GM21717 (cell line): ENCODE measurements at regions not wholly inside any gene's neighbourhood (a gene's known extent, or its start where the extent isn't known, plus 50 kb on each side); places are given as distances from the start of the nearest gene placed in this dataset.
"Not testable (repeated sequence)": the region's sequence is repeated elsewhere in the genome, so short reads cannot be mapped to it uniquely, and the experiment has no call there.

ENCODE experiments used
- ATAC-seq: cut with Tn5 transposase; IDR thresholded peaks from one replicate; pipeline ENCODE4 v1.9.1; 2021; ENCODE audit warnings: mild to moderate bottlenecking, moderate library complexity; ENCODE audit not compliant: unreplicated experiment

DNA sequence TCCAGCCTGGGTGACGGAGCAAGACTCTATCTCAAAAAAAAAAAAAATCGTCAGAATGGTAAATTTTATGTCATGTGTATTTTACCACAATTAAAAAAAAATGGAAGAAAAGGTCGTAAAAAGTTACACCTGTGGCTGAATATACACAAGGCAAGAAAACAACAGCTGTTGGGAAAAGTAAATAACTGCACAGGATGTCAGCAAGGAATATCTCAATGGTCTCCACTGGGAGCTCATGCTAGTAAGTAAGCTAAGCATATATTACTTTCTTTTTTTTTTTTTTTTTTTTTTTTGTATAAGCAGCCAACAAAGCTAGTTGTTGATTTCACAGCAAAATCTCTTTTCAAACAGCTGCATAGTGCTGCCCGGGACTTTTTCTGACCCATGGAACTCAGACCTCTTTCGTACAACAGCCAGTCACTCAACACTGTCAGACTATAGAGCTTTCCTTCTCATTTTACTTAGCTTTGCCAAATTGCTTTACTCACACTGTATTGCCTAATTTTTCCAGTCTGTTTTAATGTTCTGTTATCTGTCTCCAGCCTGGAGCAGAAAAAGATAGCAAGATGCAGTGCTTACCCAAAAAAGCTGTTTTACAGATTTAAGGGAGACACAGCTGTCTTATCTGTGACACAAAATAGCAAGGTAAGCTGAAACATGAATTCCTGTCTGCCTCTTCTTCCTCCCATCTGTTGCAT lies 175.9 kb downstream of the ENC1 start:
- no peak for ATAC-seq

DNA sequence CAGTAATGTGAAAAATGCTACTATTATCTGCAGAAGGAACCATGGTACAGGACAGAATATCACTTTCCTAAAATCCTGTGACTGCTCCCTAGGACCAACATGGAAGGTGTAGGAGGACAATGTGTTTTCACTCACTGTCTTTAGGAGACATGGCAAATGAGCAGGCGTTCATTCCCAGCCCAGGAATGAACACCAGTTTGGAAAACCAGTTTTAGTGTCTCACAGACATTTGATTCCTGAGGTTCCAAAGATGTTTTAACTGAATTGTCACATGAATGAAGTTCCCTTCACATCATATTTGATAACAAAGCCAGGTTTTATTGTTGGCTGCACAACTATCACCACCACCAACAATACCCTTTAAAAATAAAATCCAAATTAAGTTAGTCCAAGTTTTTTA lies 178.2 kb downstream of the ENC1 start:
- ATAC-seq: no peak

DNA sequence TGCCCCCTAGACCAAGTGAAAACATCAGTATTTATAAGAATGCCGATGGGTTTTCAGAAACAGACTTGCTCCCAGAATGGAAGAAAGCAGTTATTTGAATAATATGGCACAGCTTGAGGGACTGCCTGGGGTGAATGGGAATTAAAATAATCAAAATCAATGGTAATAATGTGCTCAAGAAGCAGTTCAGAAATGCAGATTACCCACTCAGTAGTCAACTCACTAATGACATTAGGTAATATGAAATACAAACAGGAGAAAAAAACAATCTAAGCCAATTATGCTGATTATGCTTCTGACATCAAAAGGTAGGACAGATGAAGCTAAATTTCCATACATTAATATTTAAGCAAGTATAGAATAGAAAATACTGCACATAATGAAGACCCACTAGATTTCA lies 179.3 kb downstream of the ENC1 start:
- no peak for ATAC-seq

DNA sequence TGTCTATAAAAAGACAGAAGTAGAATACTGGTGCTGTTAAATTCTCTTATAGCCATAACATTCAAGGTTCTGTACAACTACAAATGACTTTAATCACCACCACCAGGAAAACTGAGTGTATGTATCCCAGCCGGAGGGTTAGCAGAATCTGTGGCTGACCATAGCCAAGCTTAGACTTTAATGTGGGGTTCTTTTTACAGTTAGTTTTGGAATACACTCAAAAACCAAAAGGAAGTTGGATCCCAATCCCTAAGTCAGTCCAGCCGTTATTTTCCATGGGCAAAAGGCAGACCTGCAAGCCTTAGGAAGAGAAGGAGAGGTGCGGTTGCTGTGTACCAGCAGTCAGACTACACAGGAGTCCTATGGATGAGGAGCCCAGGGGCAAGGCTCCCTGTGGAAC lies 179.8 kb downstream of the ENC1 start:
- no peak for ATAC-seq

DNA sequence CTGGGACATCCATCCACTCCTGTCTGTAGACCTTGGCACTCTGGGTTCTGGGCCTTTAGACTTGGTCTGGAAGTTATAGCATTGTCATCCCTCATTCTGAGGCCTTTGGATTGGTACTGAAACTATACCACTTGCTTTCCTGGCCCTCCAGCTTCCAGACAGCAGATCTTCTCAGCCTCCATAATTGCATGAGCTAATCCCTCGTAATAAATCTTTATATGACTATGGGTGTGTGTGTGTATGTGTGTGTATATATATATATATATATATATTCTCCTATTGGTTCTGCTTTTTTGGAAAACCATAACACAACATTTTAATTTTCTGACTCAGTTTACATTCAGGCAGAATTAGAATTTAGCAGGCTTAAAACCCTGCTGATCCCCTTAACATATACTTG lies 180.5 kb downstream of the ENC1 start:
- ATAC-seq: no peak

DNA sequence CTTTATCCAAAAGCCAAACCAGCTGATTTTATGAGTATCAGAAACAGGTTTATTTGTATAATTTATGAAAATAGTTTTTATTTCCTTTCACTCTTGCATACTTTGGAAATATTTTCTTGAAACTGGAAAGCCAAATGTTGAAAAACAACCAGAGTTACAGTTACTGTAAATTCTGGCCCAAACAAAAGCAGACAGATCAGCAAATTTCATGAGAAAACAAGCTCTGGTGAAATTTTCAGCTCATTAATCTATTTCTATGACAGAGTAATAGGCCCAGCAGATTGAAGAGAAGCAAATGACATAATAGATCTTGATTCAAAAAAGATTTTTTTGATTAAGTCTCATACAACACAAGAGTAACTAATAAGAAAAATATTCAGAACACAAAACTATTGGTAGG lies 182.7 kb downstream of the ENC1 start:
- ATAC-seq: no peak

DNA sequence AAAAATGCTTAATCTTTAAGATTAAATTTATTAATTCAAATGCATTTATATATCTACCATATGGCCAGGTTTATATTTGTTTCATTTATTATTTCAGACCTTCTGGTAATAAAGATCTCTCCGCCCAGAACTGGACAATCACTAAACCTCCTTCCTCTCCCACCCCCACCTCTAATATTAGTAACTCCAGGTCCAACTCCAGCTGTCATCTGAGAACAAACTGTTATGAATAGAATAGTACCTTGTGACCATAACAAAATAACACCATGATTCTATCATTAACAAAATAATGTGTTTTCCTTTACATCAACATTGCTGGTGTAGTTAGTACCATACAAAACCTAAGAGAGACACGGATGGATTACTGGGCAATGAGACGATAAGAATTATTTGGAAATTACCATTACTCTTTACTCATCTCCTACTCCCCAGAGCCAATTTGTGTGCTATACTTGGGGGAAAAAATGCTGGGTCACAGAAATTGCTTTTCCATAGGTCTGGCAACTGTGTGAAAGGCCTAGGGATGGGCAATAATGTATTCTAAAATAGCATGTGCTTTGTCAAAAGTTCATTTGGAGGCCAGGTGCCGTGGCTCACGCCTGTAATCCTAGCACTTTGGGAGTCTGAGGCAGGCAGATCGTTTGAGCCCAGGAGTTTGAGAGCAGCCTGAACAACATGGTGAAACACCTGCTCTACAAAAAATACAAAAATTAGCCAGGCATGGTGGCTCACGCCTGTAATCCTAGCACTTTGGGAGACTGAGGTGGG lies 186.1 kb downstream of the ENC1 start:
- no peak for ATAC-seq

DNA sequence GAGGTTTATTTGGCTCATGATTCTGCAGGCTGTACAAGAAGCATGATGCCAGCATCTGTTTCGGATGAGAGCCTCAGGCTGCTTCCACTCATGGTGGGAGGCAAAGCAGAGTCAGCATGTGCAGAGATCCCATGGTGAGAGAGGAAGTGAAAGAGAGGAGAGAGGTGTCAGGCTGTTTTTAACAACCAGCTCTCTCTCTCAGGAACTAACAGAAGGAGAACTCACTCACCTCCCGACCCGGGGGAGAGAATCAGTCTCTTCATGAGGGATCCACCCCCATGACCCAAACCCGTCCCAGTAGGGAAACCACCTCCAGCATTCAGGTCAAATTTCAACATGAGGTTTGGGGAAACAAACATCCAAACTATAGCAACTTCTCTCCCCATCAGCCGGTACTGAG lies 187.7 kb downstream of the ENC1 start:
- no peak for ATAC-seq

DNA sequence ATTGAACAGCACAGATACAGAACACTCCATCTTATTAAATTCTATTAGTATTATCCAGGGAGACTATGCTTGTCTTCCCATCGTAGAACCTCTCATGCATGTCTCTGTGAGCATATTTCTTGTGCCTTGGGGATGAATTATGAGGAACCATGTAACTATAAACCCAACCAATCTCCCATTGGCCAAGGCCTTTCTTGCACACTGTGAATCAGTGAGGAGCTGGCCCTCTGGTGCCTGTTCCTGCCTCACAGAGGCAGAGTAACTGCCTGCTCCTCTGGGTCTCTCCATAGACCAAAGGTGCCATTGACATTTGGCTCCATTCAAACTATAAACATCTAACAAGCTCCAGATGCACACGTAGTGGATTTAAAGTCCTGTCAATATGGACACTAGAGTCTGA lies 190.4 kb downstream of the ENC1 start:
- no peak for ATAC-seq

DNA sequence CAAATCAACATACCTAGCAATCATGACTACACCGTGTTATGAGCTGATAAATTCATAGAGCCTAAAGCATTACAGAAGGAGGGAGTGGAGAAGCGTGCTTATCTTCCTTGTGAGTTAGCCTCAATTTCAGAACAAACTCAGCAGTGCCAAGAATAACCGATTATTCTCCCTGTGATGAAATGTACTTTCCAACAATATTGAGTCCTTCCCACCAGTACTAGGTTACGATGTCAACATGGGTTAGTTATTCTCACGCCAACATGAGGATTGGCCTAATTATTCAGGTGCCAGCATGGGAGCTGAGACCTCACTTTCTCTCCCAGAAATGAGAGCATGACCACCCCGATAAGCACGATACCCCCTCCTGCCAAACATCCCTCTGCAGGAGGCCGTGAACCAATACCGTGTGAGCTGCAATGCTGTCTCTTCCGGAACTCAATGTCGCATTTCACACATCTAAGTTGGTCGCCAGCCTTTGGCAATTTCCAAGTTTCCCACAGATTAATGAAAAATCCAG lies 193.7 kb downstream of the ENC1 start:
- ATAC-seq: no peak

DNA sequence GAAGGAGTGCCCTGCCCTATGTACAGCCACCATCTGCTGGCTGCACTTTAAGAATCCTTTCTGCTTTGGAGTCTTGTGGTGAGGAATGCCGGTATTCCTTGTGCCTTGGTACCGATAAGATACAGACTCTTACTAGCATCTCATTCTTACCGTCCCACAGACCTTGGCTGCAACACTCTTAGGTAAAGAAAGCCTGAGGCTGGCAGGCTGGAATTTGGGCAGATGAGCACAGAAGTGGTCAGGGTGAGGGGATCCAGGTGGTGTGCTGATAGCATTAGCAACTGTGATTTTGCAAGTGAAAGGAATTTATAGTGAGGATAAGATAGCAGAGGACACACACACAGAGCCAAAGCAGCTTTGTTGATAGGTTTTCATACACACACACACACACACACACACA lies 198.1 kb downstream of the ENC1 start:
- no peak for ATAC-seq

DNA sequence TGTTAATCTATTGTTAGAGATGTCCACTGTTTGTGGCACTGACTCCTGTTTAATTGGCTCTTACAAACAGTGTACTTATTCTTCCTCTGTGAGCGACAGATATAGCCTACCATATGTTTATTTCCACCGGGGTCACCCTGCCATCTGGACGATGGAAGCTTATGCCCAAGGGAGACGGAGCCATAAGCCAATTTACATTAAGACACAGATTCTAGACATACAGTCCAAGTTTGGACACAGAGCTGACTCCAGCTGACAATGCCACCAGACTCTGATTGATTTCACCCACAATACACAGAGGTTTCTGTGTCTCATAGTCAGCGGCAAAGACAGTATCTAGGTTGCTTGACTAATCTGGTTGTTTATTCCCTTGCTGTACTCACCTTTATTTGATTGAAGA lies 198.9 kb downstream of the ENC1 start:
- ATAC-seq: no peak

DNA sequence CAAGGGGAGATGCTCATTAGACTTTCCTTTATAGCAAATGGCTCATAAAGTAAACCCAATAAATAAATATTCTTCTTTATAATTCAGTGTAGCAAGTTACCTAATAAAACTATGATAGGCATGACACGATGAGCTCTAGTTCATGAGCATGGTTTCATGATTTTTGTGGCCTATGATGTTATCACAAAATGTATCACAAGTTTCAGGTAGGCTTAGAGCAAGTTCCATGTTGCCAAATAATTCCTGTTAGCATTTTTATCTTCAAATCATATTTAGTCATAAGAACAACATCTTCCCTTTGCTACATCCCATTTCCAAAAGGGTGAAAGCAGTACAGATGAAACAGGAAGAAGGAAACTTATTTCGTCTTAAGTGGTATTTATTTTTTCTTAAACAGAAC lies 200.2 kb downstream of the ENC1 start:
- ATAC-seq: no peak

DNA sequence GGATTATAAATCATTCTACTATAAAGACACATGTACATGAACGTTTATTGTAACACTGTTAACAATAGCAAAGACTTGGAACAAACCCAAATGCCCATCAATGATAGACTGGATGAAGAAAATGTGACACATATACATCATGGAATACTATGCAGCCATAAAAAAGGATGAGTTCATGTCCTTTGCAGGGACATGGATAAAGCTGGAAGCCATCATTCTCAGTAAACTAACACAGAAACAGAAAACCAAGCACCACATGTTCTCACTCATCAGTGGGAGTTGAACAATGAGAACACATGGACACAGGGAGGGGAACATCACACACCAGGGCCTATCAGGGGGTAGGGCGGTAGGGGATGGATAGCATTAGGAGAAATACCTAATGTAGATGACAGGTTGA lies 202.7 kb downstream of the ENC1 start:
- not testable (repeated sequence) for ATAC-seq

DNA sequence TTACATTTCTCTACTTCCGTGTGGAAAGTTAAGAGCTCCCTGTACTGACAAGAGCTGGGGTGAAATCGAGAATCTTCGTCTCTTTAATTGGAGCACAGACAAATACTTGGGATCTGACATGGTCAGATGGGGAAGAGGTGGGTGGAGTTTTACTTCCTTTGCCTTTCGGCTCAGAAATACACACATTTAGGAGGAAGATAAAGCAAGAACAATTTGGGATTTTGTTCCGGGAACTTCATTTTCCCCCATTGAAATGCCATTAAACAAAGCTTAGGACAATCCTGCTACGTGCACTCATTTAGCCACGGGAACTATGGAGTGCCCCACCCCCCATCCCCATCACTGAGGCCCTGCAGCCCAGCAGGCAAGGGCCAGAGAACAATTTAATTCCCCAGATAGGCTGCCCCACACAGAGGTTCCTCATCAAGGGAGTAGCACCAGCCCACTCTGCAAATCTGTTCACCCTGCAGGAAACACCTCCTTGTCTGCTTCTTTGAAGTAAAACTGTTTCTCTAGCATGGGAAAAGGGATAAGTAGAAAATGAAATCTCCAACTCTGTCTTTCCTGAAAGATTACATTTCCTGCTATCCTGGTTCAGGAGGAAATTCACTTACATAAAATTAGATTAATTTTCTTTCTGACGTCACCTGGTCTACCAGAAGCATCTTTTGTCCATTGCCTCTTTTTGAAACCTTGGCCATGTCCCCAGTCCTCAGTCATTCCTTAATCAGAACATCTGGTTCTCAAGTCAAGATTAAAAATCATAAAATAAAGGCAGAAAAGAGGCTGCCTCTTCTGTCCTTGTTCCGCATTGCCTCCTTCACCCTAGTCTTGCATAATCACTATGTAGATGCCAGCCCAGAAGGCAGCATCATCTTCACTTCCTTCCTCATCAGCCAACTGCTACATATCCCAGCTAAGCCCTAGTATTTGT lies 206.4 kb downstream of the ENC1 start:
- no peak for ATAC-seq

DNA sequence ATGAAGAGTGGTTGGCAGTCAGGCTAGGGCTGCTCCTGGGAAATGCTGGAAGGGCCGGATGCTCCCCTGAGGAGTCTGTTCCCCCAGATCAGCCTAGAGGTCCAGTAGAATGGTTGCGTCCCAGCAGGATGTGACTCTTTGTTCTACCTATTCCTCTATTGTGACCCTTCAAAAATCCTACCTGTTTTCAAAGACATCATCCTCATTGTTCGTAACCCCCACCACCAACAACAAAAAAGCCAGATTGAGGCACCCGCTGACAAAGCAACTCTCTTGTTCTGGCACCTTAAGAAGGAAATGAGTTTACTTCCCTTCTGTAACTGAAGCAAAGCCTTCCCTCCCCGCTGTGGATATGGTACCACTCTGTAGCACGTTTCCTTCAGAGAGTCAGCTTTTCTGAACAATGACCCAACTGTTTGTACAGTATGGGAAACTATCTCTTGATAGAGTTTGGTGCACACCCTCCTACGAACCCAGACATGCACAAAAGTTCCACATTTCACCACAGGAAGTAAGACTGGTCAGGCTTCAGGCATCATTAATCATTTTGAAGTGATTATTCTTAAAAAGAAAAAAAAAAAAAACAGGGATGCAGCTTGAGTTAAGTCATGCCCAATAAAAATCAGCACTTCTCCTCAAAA lies 207.2 kb downstream of the ENC1 start:
- no peak for ATAC-seq

DNA sequence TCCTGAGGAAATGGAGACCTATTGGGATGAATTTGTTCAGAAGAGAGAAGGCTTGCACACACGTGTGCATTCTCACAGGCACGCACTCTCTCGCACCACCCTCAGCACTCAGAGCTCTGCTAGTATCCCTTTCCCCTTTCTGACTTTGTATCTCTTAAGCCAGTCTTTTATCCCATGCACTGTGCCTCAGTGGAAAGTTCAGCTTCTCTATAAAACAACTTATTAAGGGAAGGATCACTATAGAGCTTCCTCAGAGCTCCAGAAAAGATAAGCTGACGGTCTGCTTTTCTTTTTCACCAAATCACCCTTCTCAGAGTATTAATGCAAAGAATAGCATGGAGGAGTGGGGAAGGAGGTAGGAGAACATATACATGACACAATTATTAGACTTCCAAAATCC lies 207.8 kb downstream of the ENC1 start:
- no peak for ATAC-seq

DNA sequence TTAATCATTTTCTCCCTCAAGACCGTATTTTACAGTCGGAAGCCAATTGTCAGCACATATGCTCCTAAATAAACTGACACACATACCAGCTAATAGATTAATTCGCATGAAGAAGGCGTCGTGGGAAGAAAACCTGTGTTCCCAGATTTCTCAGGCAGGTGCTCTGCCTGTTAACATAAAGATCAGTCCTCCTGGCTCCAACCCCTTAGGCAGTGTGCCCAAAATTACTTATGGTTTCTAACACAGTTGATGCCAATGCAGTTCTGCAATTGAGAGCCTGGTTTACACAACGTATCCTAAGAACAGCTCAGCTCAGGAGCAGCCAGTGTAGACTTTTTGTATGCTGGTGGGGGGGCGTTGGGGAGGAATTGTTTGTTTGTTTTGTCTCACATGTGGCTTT lies 208.3 kb downstream of the ENC1 start:
- ATAC-seq: no peak

DNA sequence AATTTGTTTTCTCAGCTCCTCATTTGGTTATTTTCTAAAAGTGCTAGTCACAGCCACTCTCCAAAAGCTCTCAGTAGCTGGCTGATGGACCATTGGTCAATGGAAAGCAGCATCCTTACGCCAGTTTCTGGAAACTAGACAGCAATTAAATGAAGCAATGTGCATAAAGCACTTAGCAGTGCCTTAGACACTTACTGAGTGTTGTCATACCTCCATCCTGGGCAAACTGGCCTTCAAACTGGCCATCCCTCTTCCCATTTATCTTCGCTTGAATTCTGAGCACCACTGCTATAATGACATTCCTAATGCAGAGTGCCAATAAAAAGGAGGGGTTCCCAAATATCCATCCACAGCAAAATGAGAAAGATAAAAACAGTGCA lies 209.2 kb downstream of the ENC1 start:
- ATAC-seq: no peak

DNA sequence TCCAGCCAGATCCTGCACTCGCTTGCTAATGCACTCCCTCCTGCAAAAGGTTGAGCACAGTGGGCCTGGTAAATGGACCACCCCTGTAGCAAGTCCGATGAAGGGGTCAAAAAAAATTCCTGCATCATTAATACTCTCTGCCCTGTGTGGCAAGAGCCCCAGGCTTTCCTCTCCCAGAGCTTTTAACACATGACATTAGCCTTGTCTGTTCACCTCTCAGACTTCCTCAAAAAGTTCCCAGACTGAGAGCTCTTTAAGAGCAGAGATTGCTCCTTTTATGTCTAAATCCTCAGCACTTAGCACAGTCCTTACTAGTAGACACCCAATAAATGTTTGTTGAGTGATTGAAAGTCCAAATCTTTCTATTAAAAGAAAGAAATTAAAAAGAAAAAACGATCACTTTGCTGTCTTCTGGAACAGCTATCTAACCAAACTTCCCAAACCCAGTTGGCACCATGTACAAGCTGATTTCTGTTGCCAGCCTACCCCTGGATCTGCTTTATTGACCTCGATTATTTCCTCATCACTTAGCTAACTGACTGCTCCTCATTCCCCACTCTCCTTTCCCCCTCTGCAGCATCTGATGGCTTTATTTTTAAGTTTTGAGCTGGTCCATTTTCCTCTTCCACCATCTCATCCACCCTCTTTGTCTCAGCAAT lies 209.8 kb downstream of the ENC1 start:
- ATAC-seq: no peak
